ENCODE measurements at regions not wholly inside any gene's neighbourhood (a gene's known extent, or its start where the extent isn't known, plus 50 kb on each side); places are given as distances from the start of the nearest gene placed in this dataset.

DNA sequence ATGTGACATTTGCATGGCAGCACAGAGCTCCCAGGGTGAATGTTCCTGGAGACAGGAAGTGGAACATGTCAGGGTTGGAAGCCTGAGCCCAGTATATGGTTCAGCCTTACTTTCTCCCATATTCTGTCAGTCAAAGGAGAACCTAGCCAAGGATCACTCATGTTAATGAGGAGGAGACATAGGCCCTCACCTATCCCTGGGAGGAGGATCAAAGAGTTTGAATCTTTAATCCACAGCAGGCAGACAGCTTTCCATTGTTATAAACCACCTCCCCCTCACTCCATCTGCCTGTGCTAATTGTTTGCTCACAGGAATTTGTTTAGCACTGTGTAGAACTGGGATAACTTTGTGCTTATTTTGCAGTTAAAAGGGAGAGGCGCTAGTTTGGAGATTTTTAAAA lies 1069.1 kb downstream of the EFNB2 start:
- no peak overlapping the region for H3K27ac ChIP-seq

DNA sequence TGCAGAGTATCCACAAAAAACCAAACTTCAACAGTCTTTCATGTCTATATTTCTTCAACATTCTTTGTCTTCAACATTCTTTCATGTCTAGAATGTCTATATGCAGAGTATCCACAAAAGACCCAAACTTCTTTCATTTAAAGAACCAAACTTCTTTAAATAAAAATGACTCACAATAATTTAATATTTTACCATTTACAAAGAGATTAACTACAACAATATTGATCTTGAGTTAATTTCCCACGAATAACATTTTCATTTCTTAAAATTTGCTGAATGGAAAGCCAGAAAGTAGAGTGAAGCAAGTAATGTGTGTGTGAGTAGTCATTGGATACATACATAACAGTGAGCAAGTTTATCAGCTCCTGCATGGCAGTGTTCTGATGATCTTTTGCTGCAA lies 1069.7 kb downstream of the EFNB2 start, which contains the start of gene DAOA:
TSS of gene DAOA (plus strand) at position 301 of the 400 bp plus-strand sequence.
- DNase-seq, result no peak
- H3K4me1 ChIP-seq, result no peaks in the 10 kb centered on the region
- intact Hi-C loops (cut with DNase I), result no loop called here
- ATAC-seq, result no peak
- H3K27me3 ChIP-seq, result no peaks in the 10 kb centered on the region
- H3K36me3 ChIP-seq, result no peaks in the 10 kb centered on the region
- no peak for TF ChIP-seq POLR2A (IDR thresholded peaks at IDR 0.05)
- TF ChIP-seq, protein P1, sequence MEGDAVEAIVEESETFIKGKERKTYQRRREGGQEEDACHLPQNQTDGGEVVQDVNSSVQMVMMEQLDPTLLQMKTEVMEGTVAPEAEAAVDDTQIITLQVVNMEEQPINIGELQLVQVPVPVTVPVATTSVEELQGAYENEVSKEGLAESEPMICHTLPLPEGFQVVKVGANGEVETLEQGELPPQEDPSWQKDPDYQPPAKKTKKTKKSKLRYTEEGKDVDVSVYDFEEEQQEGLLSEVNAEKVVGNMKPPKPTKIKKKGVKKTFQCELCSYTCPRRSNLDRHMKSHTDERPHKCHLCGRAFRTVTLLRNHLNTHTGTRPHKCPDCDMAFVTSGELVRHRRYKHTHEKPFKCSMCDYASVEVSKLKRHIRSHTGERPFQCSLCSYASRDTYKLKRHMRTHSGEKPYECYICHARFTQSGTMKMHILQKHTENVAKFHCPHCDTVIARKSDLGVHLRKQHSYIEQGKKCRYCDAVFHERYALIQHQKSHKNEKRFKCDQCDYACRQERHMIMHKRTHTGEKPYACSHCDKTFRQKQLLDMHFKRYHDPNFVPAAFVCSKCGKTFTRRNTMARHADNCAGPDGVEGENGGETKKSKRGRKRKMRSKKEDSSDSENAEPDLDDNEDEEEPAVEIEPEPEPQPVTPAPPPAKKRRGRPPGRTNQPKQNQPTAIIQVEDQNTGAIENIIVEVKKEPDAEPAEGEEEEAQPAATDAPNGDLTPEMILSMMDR (IDR thresholded peaks at IDR 0.05), result no peak
- H3K27ac ChIP-seq, result no peak within 1 kb of the TSS
- H3K9me3 ChIP-seq, result no peaks in the 10 kb centered on the region
- H3K4me3 ChIP-seq, result no peak within 1 kb of the TSS
- 33% methylated on average over 1 of the region's 1 CpG for WGBS (ENCODE audit: insufficient coverage, low coverage, low lambda C conversion rate, missing lambda C conversion rate)

More for the DNA sequence above, 1069.1 kb downstream of the EFNB2 start:
- ATAC-seq, result no peak
- Histone ChIP-seq H3K36me3 (no peaks in the 10 kb centered on the region), H3K9me3 (no peaks in the 10 kb centered on the region), H3K27me3 (no peaks in the 10 kb centered on the region), H3K4me3 (no peak overlapping the region), H3K4me1 (no peaks in the 10 kb centered on the region)
- intact Hi-C loops (cut with DNase I), result no loop called here
- no peak for TF ChIP-seq POLR2A (IDR thresholded peaks at IDR 0.05)
- TF ChIP-seq, protein P1 (IDR thresholded peaks at IDR 0.05), result no peak
- WGBS (ENCODE audit: insufficient coverage, low coverage, low lambda C conversion rate, missing lambda C conversion rate), result 53% methylated on average over 1 of the region's 1 CpG
- DNase-seq, result no peak

DNA sequence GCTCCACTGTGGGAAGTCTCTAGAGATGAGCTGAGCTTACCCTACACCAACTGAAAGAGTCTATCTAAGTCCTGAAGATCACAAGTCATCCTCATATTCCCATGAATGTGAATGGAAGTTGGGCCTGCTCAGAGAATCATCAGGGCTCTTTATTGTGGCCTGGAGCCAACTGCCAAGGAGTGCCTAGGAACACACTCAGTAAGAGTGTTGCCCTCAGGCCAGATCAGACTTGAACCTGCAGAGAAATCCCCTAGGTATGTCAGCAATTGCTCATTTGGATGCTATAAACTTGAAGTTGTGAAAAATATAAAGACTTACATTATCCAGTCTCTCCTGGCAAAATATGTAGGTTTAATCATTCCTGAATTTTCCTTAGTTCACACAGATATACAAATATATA lies 1070.2 kb downstream of the EFNB2 start:
- intact Hi-C loops (cut with DNase I), result no loop called here
- no peaks in the 10 kb centered on the region for H3K4me1 ChIP-seq
- no peak overlapping the region for H3K4me3 ChIP-seq
- DNase-seq, result no peak
- no peak for TF ChIP-seq POLR2A (IDR thresholded peaks at IDR 0.05)
- TF ChIP-seq, protein P1 (IDR thresholded peaks at IDR 0.05), result no peak
- H3K36me3 ChIP-seq, result no peaks in the 10 kb centered on the region
- no peaks in the 10 kb centered on the region for H3K27me3 ChIP-seq
- H3K9me3 ChIP-seq, result no peaks in the 10 kb centered on the region
- ATAC-seq, result no peak
- no peak overlapping the region for H3K27ac ChIP-seq

DNA sequence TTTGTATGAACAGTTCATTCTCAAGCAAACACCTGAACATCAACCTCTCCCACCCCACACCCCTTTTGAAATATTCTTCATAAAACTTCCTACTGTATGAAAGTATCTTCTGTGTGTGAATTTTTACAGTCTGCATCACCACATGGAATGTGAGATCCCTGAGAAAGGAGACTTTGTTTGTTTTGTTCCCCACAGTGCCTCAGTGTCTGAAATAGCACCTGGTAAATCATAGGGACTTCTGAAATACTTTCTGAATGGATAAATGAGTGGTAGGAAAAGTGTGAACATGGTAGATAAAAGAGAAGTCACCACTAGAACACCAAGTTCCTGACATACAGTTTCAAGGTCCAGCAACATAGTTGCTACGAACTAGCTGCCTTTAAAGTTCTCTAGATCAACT lies 1071.2 kb downstream of the EFNB2 start:
- no peak for TF ChIP-seq POLR2A (IDR thresholded peaks at IDR 0.05)
- TF ChIP-seq, protein P1 (IDR thresholded peaks at IDR 0.05), result no peak
- no peak overlapping the region for H3K4me3 ChIP-seq
- WGBS (ENCODE audit: insufficient coverage, low coverage, low lambda C conversion rate, missing lambda C conversion rate), result 33% methylated on average over 1 of the region's 1 CpG
- H3K9me3 ChIP-seq, result no peaks in the 10 kb centered on the region
- no peaks in the 10 kb centered on the region for H3K27me3 ChIP-seq
- intact Hi-C loops (cut with DNase I), result no loop called here
- H3K4me1 ChIP-seq, result no peaks in the 10 kb centered on the region
- ATAC-seq (no peak), DNase-seq (no peak)
- H3K36me3 ChIP-seq, result no peaks in the 10 kb centered on the region
- no peak overlapping the region for H3K27ac ChIP-seq

DNA sequence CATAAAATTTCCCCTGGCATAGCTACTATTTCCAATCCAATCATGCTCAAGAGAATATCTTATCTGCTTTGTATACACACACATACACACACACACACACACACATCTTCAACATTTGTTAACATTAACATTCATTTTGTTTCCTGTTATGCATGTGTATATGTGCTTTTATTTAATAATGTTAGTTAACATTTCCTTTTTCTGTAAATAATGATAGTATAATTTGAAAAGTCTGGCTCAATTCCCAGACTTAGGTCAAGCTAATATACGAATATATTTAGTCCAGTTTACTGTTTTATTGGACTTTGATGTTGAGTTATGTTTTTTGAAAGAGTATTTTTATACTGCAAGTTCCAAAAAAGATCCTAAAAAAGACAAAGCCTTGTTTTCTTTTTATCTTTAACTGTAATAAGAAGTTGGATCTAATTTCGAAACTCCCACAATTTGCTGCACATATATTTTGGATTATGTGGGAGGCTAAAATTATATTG lies 1072.4 kb downstream of the EFNB2 start:
- intact Hi-C loops (cut with DNase I), result no loop called here
- no peaks in the 10 kb centered on the region for H3K27me3 ChIP-seq
- H3K36me3 ChIP-seq, result no peaks in the 10 kb centered on the region
- no peaks in the 10 kb centered on the region for H3K9me3 ChIP-seq
- no peak overlapping the region for H3K4me3 ChIP-seq
- DNase-seq (no peak), ATAC-seq (no peak)
- H3K27ac ChIP-seq, result no peak overlapping the region
- TF ChIP-seq, protein P1 (IDR thresholded peaks at IDR 0.05), result no peak
- no peak for TF ChIP-seq POLR2A (IDR thresholded peaks at IDR 0.05)
- H3K4me1 ChIP-seq, result no peaks in the 10 kb centered on the region
- 15% methylated on average over 2 of the region's 2 CpGs for WGBS (ENCODE audit: insufficient coverage, low coverage, low lambda C conversion rate, missing lambda C conversion rate)

All from right lobe of liver (tissue), 6 donors.